Natural killer cell (primary cell): ENCODE measurements at regions not wholly inside any gene's neighbourhood (a gene's known extent, or its start where the extent isn't known, plus 50 kb on each side); places are given as distances from the start of the nearest gene placed in this dataset.

ENCODE experiments used
- ATAC-seq, 3 donors: fragments of 150-1000 bp in 2 of 3; fragments of 200-7000 bp in 1 of 3; cut with Tn5 transposase; 1 replicate in 1 of 3; 2 replicates in 2 of 3; pipeline ENCODE4 v1.10.0; 2021; ENCODE audit warnings: mild to moderate bottlenecking in 2 of 3, moderate library complexity in 2 of 3
- DNase-seq, 2 donors: peaks; one replicate each; pipeline versions ENCODE4 v3.0.0 to v3.0.0-alpha.2; 2013 to 2021; ENCODE audit warnings: mixed read lengths in 1 of 2
- H3K27ac ChIP-seq: one replicate; pipeline ENCODE4 v1.5.1; 2013; ENCODE audit warnings: mild to moderate bottlenecking, low read length
- H3K27me3 ChIP-seq: one replicate; pipeline ENCODE4 v1.6.1; 2013; ENCODE audit warnings: low read length; ENCODE audit not compliant: control insufficient read depth, insufficient read depth
- H3K36me3 ChIP-seq: one replicate; pipeline ENCODE4 v1.6.1; 2013; ENCODE audit warnings: low read length; ENCODE audit not compliant: control insufficient read depth, insufficient read depth
- H3K4me1 ChIP-seq: one replicate; pipeline ENCODE4 v1.6.1; 2013; ENCODE audit warnings: low read length; ENCODE audit not compliant: control insufficient read depth, insufficient read depth
- H3K4me3 ChIP-seq: one replicate; pipeline ENCODE4 v1.5.1; 2013; ENCODE audit warnings: low read length
- H3K9me3 ChIP-seq: one replicate; pipeline ENCODE4 v1.6.1; 2013; ENCODE audit warnings: low read length; ENCODE audit not compliant: control insufficient read depth, insufficient read depth
- H3K27ac Mint-ChIP-seq, 2 donors: one replicate each; pipeline ENCODE4 v1.8.0; 2022; ENCODE audit warnings: mild to moderate bottlenecking in 2 of 2, mixed read lengths in 2 of 2, moderate library complexity in 1 of 2
- H3K27me3 Mint-ChIP-seq, 2 donors: one replicate each; pipeline ENCODE4 v1.8.0; 2022; ENCODE audit warnings: low read depth in 2 of 2, mixed read lengths in 2 of 2
- H3K36me3 Mint-ChIP-seq: one replicate; pipeline ENCODE4 v1.8.0; 2022; ENCODE audit warnings: mixed read lengths
- H3K4me1 Mint-ChIP-seq, 2 donors: one replicate each; pipeline ENCODE4 v1.8.0; 2022; ENCODE audit warnings: mixed read lengths in 2 of 2
- H3K4me3 Mint-ChIP-seq: one replicate; pipeline ENCODE4 v1.8.0; 2022; ENCODE audit warnings: mild to moderate bottlenecking, moderate library complexity, mixed read lengths
- H3K9me3 Mint-ChIP-seq, 2 donors: one replicate each; pipeline ENCODE4 v1.8.0; 2022; ENCODE audit warnings: mixed read lengths in 2 of 2
- WGBS: methylation state at CpG from one replicate; pipeline ENCODE4 v1.1.7; 2013; ENCODE audit warnings: missing lambda C conversion rate; ENCODE audit not compliant: insufficient coverage; 5-methylcytosine and 5-hydroxymethylcytosine counted together
- intact Hi-C: fragments of 100-400 bp; cut with micrococcal nuclease; formaldehyde crosslinking; loops from one replicate; pipeline ENCODE4 v1.14.2; 2022
- TF ChIP-seq, protein P1 (sequence below): fragments of 200-600 bp; IDR thresholded peaks from one replicate; pipeline ENCODE4 v1.8.0; 2022; ENCODE audit warnings: antibody characterized with exemption

DNA sequence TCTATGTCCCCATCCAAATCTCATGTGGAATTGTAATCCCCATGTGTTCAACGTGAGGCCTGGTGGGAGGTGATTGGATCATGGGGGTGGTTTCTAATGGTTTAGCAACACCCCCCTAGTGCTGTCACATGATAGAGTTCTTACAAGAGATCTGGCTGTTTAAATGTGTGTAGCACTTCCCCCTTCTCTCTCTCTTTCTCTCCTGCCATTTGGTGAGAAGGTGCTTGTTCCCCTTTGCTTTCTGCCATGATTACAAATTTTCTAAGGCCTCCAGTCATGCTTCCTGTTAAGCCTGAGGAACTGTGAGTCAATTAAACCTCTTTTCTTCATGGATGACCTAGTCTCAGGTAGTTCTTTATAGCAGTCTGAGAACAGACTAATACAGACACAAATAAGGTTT is 165.4 kb downstream of the OGFRL1 start:
- WGBS: 80% methylated on average over 1 of the region's 1 CpG
- Histone ChIP-seq H3K9me3 (no peaks in the 10 kb centered on the region), H3K27me3 (no peaks in the 10 kb centered on the region), H3K36me3 (no peaks in the 10 kb centered on the region), H3K4me3 (no peak overlapping the region), H3K27ac (no peak overlapping the region), H3K4me1 (no peaks in the 10 kb centered on the region)
- intact Hi-C loops: no loop called here
- Mint-ChIP-seq H3K36me3 (no peaks in the 10 kb centered on the region), H3K27me3 (no peaks in the 10 kb centered on the region), H3K4me1 (no peaks in the 10 kb centered on the region), H3K4me3 (no peak overlapping the region), H3K9me3 (peaks cover 2 to 4% of the 10 kb centered on the region in 2 donors), H3K27ac (no peak overlapping the region)
- DNase-seq: no peak
- TF ChIP-seq, protein P1, sequence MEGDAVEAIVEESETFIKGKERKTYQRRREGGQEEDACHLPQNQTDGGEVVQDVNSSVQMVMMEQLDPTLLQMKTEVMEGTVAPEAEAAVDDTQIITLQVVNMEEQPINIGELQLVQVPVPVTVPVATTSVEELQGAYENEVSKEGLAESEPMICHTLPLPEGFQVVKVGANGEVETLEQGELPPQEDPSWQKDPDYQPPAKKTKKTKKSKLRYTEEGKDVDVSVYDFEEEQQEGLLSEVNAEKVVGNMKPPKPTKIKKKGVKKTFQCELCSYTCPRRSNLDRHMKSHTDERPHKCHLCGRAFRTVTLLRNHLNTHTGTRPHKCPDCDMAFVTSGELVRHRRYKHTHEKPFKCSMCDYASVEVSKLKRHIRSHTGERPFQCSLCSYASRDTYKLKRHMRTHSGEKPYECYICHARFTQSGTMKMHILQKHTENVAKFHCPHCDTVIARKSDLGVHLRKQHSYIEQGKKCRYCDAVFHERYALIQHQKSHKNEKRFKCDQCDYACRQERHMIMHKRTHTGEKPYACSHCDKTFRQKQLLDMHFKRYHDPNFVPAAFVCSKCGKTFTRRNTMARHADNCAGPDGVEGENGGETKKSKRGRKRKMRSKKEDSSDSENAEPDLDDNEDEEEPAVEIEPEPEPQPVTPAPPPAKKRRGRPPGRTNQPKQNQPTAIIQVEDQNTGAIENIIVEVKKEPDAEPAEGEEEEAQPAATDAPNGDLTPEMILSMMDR: no peak
- ATAC-seq: no peak

DNA sequence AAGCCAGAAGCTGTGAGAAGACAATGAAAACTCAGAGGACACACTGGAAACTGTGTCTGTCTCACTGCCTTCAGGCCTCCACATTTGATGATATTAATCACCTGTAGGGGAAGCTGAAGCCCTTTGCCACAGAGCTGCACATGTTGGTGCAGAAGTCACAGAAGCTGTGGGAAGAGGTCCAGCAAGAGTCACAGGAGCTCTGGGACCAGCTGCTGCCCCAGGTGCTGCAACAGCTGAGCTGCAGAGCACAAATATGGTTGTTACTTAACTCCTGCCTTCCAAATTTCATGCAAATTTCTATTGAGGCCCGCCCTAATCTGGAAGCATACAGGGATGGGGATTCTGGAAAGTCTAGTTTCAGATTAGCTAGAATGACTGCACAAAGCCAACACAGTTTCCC is 169.3 kb downstream of the OGFRL1 start:
- intact Hi-C loops: no loop called here
- no peaks in the 10 kb centered on the region for H3K27me3 ChIP-seq

DNA sequence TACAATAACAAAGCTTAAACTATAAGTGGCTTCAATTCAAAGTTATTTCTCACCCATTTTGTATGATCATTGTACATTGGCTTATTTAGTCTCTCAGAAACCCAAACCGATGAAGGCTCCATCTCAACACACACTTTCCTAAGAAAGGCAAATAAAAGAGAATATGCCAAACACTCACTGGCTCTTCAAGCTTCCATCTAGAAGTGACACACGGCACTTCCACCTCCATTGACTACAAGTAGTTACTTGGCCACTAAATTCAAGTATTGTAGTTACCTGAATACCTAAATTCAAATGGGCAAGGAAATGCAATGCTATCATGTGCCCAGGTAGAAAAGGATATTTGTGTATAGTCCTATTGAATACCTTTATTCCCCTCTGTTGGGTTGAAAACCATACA is 170.6 kb downstream of the OGFRL1 start:
- peaks cover 0 to under 1% of the 10 kb centered on the region in 2 donors for H3K9me3 Mint-ChIP-seq
- no peak overlapping the region for H3K4me3 Mint-ChIP-seq
- no peak for DNase-seq
- H3K27me3 ChIP-seq: no peaks in the 10 kb centered on the region
- H3K27me3 Mint-ChIP-seq: no peaks in the 10 kb centered on the region
- no peaks in the 10 kb centered on the region for H3K9me3 ChIP-seq
- H3K27ac ChIP-seq: no peak overlapping the region
- no peak overlapping the region for H3K4me3 ChIP-seq
- no peaks in the 10 kb centered on the region for H3K36me3 Mint-ChIP-seq
- H3K36me3 ChIP-seq: no peaks in the 10 kb centered on the region
- no peak overlapping the region for H3K27ac Mint-ChIP-seq
- intact Hi-C loops: no loop called here
- no peaks in the 10 kb centered on the region for H3K4me1 Mint-ChIP-seq
- no peaks in the 10 kb centered on the region for H3K4me1 ChIP-seq
- 79% methylated on average over 2 of the region's 2 CpGs for WGBS
- no peak for ATAC-seq
- TF ChIP-seq, protein P1: no peak

More for the DNA sequence above, 169.3 kb downstream of the OGFRL1 start:
- Histone ChIP-seq H3K4me1 (no peaks in the 10 kb centered on the region), H3K9me3 (no peaks in the 10 kb centered on the region), H3K27ac (no peak overlapping the region), H3K36me3 (no peaks in the 10 kb centered on the region), H3K4me3 (no peak overlapping the region)
- DNase-seq (no peak), ATAC-seq (no peak)
- Mint-ChIP-seq H3K4me3 (no peak overlapping the region), H3K27ac (no peak overlapping the region), H3K27me3 (no peaks in the 10 kb centered on the region), H3K36me3 (no peaks in the 10 kb centered on the region), H3K9me3 (peaks cover 0 to 2% of the 10 kb centered on the region in 2 donors), H3K4me1 (no peaks in the 10 kb centered on the region)
- 83% methylated on average over 1 of the region's 1 CpG for WGBS
- TF ChIP-seq, protein P1: no peak

DNA sequence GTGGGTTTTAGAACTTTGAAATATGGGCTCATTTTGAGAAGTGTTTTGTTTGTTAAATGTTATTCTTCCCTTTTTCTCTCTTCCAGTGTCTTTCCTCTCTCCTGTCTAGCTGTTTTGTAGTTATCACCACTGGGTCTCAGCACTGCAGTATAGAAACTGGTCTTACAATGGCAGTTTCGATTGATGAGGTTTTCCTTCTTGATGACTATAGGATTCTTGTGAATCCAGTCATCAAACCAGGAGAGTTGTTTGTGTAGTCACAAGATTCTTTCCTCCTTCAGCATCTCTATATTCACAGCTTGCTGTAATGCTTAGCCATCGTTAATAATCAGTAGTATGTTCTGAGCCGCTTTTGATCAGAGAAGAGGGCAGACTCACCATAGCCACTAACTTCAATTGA is 172.3 kb downstream of the OGFRL1 start:
- DNase-seq: no peak
- H3K27ac ChIP-seq: no peak overlapping the region
- no peaks in the 10 kb centered on the region for H3K9me3 ChIP-seq
- Mint-ChIP-seq H3K9me3 (no peaks in the 10 kb centered on the region), H3K4me3 (no peak overlapping the region), H3K27ac (no peak overlapping the region), H3K4me1 (no peaks in the 10 kb centered on the region), H3K36me3 (no peaks in the 10 kb centered on the region), H3K27me3 (no peaks in the 10 kb centered on the region)
- no peak overlapping the region for H3K4me3 ChIP-seq
- WGBS: 94% methylated on average over 2 of the region's 3 CpGs
- intact Hi-C loops: no loop called here
- no peak for ATAC-seq
- no peaks in the 10 kb centered on the region for H3K27me3 ChIP-seq
- no peaks in the 10 kb centered on the region for H3K4me1 ChIP-seq
- no peaks in the 10 kb centered on the region for H3K36me3 ChIP-seq
- TF ChIP-seq, protein P1: no peak
